GM19397 (cell line): ENCODE measurements at regions not wholly inside any gene's neighbourhood (a gene's known extent, or its start where the extent isn't known, plus 50 kb on each side); places are given as distances from the start of the nearest gene placed in this dataset.
"Not testable (repeated sequence)": the region's sequence is repeated elsewhere in the genome, so short reads cannot be mapped to it uniquely, and the experiment has no call there.

ENCODE experiments used
- ATAC-seq: cut with Tn5 transposase; IDR thresholded peaks from one replicate; pipeline ENCODE4 v1.9.1; 2021; ENCODE audit warnings: mild to moderate bottlenecking, moderate library complexity; ENCODE audit not compliant: unreplicated experiment

DNA sequence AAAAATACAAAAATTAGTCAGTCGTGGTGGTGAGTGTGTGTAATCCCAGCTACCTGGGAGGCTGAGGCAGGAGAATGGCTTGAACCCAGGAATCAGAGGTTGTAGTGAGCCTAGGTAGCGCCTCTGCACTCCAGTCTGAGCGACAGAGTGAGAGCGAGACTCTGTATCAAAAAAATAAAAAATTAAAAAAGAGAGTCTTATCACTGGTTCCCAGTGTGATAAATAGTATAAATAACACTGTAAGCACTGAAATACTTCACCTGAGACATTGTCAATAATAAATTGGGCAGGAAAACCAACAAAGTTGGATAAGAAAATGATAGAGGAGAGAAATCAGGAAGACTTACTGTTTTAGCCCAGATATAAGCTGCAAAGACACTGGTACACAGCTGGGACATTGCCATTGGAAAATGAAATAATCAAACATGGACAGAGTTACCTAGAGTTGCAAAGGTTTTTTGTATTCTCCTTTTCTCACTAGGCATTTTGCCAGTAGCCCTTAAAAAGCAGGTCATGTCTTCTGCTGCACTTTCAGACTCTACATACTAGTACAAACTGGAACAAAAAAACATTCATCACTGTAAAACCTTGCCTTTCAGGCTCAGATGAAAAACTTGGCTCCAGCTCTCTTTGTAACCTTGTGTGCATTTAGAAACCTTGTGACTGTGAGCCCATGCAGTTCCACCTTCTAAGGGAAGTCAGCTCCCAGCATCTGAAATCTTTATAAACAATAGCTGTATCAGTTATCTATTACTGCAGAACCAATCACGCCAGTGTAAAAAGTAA, 55.0 kb upstream of the PPP1R2C start:
- ATAC-seq = no peak

- ATAC-seq = not testable (repeated sequence)
Measured at GRCh38 chrX:42833550-42833940, 55.6 kb upstream of the PPP1R2C start.

GRCh38 chrX:42837101-42837726, 59.3 kb upstream of the PPP1R2C start:
- no peak for ATAC-seq

DNA sequence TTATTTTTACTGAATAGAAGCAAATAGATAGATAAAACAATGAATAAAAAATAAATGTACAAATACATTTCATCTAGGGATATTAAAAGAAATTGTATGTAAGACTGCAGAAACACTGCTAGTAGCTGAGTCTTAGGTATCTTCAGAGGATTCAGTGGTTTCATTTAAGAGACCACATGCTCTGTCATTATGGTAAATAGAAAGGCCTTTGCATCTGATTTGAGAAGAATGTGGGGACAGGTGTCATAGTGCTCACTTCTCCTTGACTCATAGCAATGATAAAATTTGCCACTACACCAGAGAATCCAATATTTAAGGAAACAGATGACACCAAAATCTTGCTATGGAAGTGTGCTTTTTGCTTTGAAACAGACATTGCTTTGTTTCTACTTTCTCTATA, 59.8 kb upstream of the PPP1R2C start:
- no peak for ATAC-seq

DNA sequence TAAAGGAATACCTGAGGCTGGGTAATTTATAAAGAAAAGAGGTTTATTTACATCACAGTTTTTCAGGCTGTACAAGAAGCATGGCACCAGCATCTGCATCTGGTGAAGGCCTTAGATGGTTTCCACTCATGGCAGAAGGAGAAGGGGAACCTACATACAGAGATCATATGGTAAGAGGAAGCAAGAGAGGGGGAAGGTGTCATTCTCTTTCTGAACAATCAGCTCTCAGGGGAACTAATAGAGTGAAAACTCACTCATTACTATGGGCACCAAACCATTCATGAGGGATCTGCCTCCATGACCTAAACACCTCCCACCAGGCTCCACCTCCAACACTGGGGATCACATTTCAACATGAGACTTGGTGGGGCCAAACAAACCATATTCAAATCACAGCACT, 61.7 kb upstream of the PPP1R2C start:
- no peak for ATAC-seq

GRCh38 chrX:42846741-42847140, 68.8 kb upstream of the PPP1R2C start:
- no peak for ATAC-seq

DNA sequence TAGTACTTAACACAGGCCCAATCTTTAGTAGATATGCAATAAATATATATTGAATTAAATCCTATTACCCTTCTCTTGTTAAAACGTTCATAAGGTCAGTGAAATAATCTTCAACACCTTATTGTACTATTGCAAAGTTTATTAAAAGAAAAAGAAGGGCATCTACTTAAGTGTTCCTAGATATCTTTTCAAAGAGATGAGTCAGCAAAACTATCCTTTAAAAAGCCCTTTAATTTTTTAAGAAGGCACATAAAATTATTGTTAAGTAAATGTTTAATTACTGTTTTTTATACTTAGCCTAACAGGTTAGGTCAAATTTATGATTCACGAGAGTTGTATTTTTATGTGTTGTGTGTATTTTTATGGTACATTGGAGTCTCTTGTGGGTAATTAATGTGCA, 77.3 kb upstream of the PPP1R2C start:
- no peak for ATAC-seq

DNA sequence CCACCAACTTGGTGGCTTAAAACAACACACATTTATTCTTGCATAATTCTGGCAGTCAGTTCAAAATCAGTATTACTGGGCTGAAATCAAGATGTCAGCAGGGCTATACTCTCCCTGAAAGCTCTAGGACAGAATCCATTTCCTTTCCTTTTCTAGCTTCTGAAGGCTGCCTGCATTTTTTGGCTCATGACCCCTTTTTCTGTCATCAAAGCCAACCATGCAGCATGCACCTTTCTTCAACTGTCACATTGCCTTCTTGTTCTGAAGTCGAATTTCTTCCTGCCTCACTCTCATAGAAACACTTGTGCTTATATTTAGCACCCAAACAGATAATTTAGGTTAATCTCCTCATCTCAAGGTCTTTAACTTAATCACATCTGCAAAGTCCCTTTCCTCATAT, 79.8 kb upstream of the PPP1R2C start:
- ATAC-seq = no peak

DNA sequence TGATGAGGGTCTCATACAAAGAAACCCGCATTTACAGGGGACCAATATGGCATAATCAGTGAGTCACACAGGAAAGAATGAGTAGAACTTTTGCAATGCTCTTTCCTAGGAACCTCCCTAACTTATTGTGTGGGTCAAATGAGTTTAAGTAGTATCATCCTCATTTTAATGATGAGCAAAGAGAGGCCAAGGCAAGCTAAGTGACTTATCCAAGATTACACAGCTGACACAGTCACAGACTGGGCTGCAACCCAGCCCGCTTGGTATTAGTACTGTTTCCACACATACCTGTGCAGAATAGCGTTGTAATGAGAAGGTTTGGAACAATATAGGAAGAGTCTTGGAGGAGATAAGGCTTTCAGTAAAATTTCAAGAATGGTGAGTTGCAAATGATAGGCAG, 91.0 kb upstream of the PPP1R2C start:
- no peak for ATAC-seq

DNA sequence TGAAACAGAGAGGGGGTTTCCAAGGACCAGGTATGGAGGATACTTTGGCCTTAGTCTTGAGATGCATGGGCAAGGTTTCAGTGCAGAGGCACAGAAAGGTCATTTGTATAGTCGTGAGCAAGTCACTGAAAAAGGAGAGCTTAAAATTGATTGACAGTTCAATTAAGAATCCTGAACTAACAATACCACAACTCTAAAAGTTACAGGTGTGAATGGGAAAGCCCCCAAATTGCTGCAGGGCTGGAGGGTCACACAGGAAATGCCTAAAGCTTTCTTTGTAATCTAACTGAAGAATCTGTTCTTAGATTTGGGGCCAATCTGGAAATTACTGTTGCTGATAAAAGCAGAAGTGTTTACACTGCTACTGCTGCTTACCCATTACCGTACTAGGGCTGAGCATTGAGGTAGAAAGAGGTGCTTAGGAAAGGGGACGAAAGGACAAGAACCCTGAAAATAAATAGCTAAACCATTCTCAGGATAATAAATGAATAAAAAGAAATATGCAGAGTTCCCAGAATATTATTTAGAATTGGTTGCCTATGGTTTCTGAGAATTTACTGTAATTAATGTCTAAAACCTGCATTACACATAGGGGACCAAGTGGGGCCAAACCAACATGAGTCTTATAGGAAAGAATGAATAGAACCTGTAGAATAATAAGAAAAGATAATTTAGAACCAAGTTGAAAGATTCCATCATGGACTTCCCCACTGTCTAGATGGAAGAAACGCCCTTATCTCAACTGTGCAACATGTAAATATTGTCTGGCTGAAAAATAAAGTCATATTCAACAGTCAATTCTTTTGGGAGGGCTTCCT, 91.9 kb upstream of the PPP1R2C start:
- peak; percentile 91 for ATAC-seq

GRCh38 chrX:42886519-42886918, 108.6 kb upstream of the PPP1R2C start:
- no peak for ATAC-seq

DNA sequence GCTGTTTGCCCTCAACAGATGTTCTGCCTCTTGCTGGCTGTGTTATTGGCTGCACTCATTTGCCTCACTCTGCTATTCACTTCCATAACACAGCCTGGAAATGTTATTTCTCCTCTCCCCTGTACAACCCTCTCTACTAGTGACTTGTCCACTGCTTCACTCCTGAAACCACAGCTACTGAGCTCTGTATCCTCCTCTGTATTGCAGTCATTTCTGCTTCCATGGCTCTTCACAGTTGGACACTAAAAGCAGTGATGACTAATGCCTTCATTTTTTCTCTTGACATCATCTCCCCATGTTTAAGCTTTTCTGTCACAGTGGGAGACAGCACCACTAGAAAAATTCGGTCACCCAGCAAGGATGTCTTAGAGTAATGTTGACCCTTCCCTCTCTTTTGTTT, 123.0 kb upstream of the PPP1R2C start:
- ATAC-seq = no peak

DNA sequence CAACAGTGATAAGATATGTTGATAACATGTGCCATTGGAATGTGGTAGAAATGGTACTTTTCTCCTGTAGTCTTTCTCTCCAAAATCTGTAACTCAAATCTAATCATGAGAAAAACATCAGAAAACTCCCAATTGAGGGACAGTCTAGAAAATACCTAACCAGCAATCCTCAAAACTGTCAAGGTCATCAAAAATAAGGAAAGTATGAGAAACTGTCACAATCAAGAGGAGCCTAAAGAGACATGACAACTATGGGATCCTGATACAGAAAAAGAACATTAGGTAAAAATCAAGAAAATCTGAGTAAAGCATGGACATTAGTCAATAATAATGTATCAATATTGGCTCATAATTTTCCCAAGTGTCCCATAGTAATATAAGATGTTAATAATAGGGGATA, 124.5 kb upstream of the PPP1R2C start:
- no peak for ATAC-seq

- ATAC-seq = no peak
Measured at GRCh38 chrX:42920752-42921151, 142.8 kb upstream of the PPP1R2C start.

DNA sequence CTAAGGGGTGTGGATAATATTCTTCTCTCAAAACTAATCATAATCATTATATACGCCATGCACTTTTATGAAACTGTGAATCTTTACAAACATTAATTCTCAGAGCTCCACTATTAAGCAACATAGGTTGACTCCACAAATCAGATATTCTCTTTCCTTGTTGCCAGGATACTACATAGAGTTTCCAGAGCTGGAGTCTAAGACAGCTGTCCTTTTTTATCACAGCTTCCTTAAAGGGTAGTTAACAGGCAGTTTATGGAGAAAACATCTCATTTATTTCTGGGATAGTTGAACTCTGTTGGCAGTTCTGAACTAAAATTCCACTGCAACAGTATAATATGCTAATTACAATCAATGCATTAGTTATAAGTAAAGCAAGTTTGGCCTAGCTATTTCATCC, 152.1 kb upstream of the PPP1R2C start:
- no peak for ATAC-seq

GRCh38 chrX:42930951-42931350, 153.0 kb upstream of the PPP1R2C start:
- no peak for ATAC-seq

- ATAC-seq = no peak
Measured at GRCh38 chrX:42933187-42933586, 155.2 kb upstream of the PPP1R2C start.

DNA sequence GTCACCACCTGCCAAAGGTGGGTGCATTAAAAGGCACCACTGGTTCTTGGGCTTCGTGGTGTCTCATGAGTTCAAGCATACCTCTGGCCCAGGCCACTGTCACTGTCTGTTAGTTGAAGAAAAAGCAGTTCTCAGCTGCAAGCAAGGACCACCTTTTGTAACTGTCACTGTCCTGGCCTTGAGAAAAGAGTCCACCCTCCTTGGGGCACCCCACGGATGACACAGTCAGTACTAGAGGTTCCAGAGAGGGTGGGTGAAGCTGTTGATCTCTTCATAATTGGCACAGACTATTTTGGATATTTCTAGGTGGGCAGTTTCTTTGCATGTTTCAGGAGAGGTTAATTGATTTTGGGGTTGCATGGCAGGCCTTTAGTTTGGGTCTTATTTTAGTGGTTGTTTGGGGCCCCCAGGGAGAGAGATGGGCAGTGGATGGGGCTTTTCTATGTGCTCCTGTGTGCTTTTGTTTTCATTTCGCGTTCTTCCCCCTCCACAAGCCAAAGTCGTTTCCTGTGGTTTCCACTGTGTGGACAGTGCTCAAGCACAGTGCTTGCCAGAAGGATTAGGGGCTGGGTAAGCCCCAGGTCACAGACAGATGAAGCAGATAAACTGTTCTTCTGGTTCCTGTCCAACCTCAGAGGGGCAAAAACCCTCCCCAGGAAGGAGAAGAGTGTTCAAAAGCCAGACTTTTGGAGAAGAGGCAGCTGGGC, 156.2 kb upstream of the PPP1R2C start:
- peak; percentile 93 for ATAC-seq

DNA sequence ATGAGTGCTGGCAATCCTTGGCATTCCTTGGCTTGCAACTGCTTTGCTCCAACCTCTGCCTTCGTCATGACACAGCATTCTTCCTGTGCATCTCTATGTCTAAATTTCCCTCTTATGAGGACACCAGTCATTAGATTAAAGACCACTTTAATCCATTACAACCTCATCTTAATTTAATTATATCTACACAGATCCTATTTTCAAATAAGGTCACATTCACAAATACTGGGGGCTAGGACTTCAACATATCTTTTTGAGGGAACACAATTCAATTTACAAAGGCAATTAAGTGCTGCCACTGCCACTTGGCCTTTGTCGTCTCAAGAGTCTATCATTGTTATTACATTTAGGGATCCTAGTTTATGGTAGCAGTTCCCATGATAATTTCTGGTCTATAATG, 163.7 kb upstream of the PPP1R2C start:
- no peak for ATAC-seq

GRCh38 chrX:42943051-42943974, 165.3 kb upstream of the PPP1R2C start:
- ATAC-seq = peak; percentile 76
